ENCODE measurements at regions not wholly inside any gene's neighbourhood (a gene's known extent, or its start where the extent isn't known, plus 50 kb on each side); places are given as distances from the start of the nearest gene placed in this dataset.

- Mint-ChIP-seq H3K9me3 (no peaks in the 10 kb centered on the region), H3K27me3 (no peaks in the 10 kb centered on the region), H3K36me3 (ENCODE audit: low read depth) (no peaks in the 10 kb centered on the region), H3K4me1 (ENCODE audit: low read depth) (no peaks in the 10 kb centered on the region), H3K27ac (no peak overlapping the region), H3K4me3 (no peak overlapping the region)
- intact Hi-C loops (cut with DNase I, micrococcal nuclease): no loop called here
- Histone ChIP-seq H3K9me3 (ENCODE audit: control insufficient read depth in 1 of 2, insufficient read depth in 1 of 2, low read length in 2 of 2) (no peaks in the 10 kb centered on the region), H3K27ac (ENCODE audit: low read depth in 1 of 2, low read length in 2 of 2) (no peak overlapping the region), H3K4me1 (ENCODE audit: insufficient read depth, low read length) (no peaks in the 10 kb centered on the region), H3K4me3 (ENCODE audit: low read length) (no peak overlapping the region), H3K27me3 (ENCODE audit: control insufficient read depth in 1 of 2, insufficient read depth in 2 of 2, low read length in 2 of 2) (no peaks in the 10 kb centered on the region), H3K36me3 (ENCODE audit: insufficient read depth, low read length) (no peaks in the 10 kb centered on the region)
- no peak for ATAC-seq (ENCODE audit: poor library complexity)
- ChIA-PET POLR2A (no interaction called here), CTCF (no interaction called here)
- peak in 1 of 14 experiments; percentile 11 for DNase-seq
- no peak for TF ChIP-seq CTCF (IDR thresholded peaks at IDR 0.05)
These were observed 811.0 kb upstream of the AMELY start for GRCh38 chrY:7722566-7722965.

DNA sequence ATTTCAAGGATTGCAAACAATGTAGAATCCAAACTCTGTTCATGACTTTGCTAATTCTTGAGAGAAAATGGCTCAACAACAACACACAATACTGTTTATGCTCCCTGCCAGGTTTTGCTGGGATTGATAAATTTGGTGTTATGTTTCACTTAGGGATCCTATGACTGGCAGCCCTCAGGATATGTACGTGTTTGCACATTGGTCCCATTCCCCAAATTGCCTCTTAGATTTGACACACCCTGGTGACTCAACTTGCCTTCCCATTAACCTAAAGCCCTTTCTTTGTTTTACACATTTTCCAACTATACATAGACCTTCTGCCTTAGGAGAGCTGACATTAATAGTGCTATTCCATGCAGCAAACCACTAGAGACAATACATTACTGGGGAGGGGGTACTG is 809.4 kb upstream of the AMELY start:
- intact Hi-C loops (cut with DNase I, micrococcal nuclease): no loop called here
- TF ChIP-seq CTCF (IDR thresholded peaks at IDR 0.05): no peak

DNA sequence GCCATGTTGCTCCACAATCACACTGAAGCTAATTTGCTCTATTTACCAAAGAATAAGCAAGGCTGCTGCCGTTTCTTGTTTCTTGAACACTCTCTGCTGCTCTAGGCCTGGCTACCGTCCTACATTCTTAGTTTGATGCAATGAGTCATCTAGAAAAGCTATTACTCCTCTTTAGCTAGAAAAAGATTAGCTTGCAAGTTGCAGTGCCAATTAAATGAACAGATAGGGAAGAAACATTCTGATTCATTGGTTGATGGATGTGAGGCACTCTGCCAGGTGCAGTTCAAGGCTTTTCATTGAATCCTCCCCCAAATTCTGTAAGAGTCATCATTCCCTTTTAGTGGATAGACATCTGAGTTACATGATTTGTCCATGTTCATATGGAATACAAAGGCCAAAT is 807.7 kb upstream of the AMELY start:
- intact Hi-C loops (cut with DNase I, micrococcal nuclease): no loop called here
- no peak overlapping the region for H3K27ac Mint-ChIP-seq
- H3K9me3 ChIP-seq (ENCODE audit: control insufficient read depth in 1 of 2, insufficient read depth in 1 of 2, low read length in 2 of 2): no peaks in the 10 kb centered on the region
- H3K27me3 ChIP-seq (ENCODE audit: control insufficient read depth in 1 of 2, insufficient read depth in 2 of 2, low read length in 2 of 2): no peaks in the 10 kb centered on the region
- no peaks in the 10 kb centered on the region for H3K36me3 ChIP-seq (ENCODE audit: insufficient read depth, low read length)
- ChIA-PET POLR2A (no interaction called here), CTCF (no interaction called here)
- H3K4me3 Mint-ChIP-seq: no peak overlapping the region
- H3K9me3 Mint-ChIP-seq: no peaks in the 10 kb centered on the region
- H3K36me3 Mint-ChIP-seq (ENCODE audit: low read depth): no peaks in the 10 kb centered on the region
- H3K4me1 ChIP-seq (ENCODE audit: insufficient read depth, low read length): no peaks in the 10 kb centered on the region
- no peaks in the 10 kb centered on the region for H3K4me1 Mint-ChIP-seq (ENCODE audit: low read depth)
- TF ChIP-seq CTCF (IDR thresholded peaks at IDR 0.05): no peak
- no peak overlapping the region for H3K4me3 ChIP-seq (ENCODE audit: low read length)
- no peaks in the 10 kb centered on the region for H3K27me3 Mint-ChIP-seq
- ATAC-seq (ENCODE audit: poor library complexity): no peak
- no peak overlapping the region for H3K27ac ChIP-seq (ENCODE audit: low read depth in 1 of 2, low read length in 2 of 2)
- DNase-seq: no peak

More for the DNA sequence above, 809.4 kb upstream of the AMELY start:
- ATAC-seq (ENCODE audit: poor library complexity): no peak
- no peaks in the 10 kb centered on the region for H3K27me3 ChIP-seq (ENCODE audit: control insufficient read depth in 1 of 2, insufficient read depth in 2 of 2, low read length in 2 of 2)
- H3K4me1 Mint-ChIP-seq (ENCODE audit: low read depth): no peaks in the 10 kb centered on the region
- no peaks in the 10 kb centered on the region for H3K4me1 ChIP-seq (ENCODE audit: insufficient read depth, low read length)
- no peaks in the 10 kb centered on the region for H3K9me3 ChIP-seq (ENCODE audit: control insufficient read depth in 1 of 2, insufficient read depth in 1 of 2, low read length in 2 of 2)
- H3K4me3 ChIP-seq (ENCODE audit: low read length): no peak overlapping the region
- no peaks in the 10 kb centered on the region for H3K9me3 Mint-ChIP-seq
- no peaks in the 10 kb centered on the region for H3K36me3 ChIP-seq (ENCODE audit: insufficient read depth, low read length)
- H3K27ac ChIP-seq (ENCODE audit: low read depth in 1 of 2, low read length in 2 of 2): no peak overlapping the region
- ChIA-PET POLR2A (no interaction called here), CTCF (no interaction called here)
- no peaks in the 10 kb centered on the region for H3K36me3 Mint-ChIP-seq (ENCODE audit: low read depth)
- no peak for DNase-seq
- no peak overlapping the region for H3K27ac Mint-ChIP-seq
- no peaks in the 10 kb centered on the region for H3K27me3 Mint-ChIP-seq
- no peak overlapping the region for H3K4me3 Mint-ChIP-seq

Measured in CD4-positive, alpha-beta T cell (primary cell).